GM23338 (cell line): ENCODE measurements at regions not wholly inside any gene's neighbourhood (a gene's known extent, or its start where the extent isn't known, plus 50 kb on each side); places are given as distances from the start of the nearest gene placed in this dataset.

Experiments
- ATAC-seq: fragments of 200-7000 bp; cut with Tn5 transposase; 3 replicates; pipeline ENCODE4 v1.9.1; 2020
- DNase-seq: peaks from one replicate; pipeline ENCODE4 v3.0.0-alpha.2; 2015; ENCODE audit warnings: low spot score
- H2AFZ ChIP-seq: fragments of 200-600 bp; sonication (generic); 2 replicates; pipeline ENCODE4 v1.8.0; 2016; ENCODE audit warnings: antibody characterized with exemption, mild to moderate bottlenecking, moderate library complexity
- H3F3A ChIP-seq: fragments of 200-600 bp; sonication (generic); replicated peaks from 2 replicates; pipeline ENCODE4 v1.8.0; 2017; ENCODE audit warnings: antibody characterized with exemption, mixed run types, low read depth
- H3K27ac ChIP-seq: fragments of 200-600 bp; sonication (generic); 2 replicates; pipeline ENCODE4 v1.6.1; 2016; ENCODE audit warnings: low read depth
- H3K27me3 ChIP-seq: fragments of 200-600 bp; sonication (generic); 2 replicates; pipeline ENCODE4 v1.8.0; 2016; ENCODE audit warnings: mild to moderate bottlenecking, mixed run types, moderate library complexity; ENCODE audit not compliant: insufficient read depth
- H3K36me3 ChIP-seq: fragments of 200-600 bp; sonication (generic); 2 replicates; pipeline ENCODE4 v1.8.0; 2016; ENCODE audit warnings: mild to moderate bottlenecking; ENCODE audit not compliant: insufficient read depth
- H3K4me1 ChIP-seq: fragments of 200-600 bp; sonication (generic); 2 replicates; pipeline ENCODE4 v1.8.0; 2016; ENCODE audit warnings: mild to moderate bottlenecking, moderate library complexity; ENCODE audit not compliant: insufficient read depth
- H3K4me2 ChIP-seq: fragments of 200-600 bp; sonication (generic); 2 replicates; pipeline ENCODE4 v1.7.1; 2017; ENCODE audit warnings: mixed run types
- H3K4me3 ChIP-seq: fragments of 200-600 bp; sonication (generic); 2 replicates; pipeline ENCODE4 v1.6.1; 2016; ENCODE audit warnings: mixed run types
- H3K79me2 ChIP-seq: fragments of 200-600 bp; sonication (generic); replicated peaks from 2 replicates; pipeline ENCODE4 v1.8.0; 2017; ENCODE audit warnings: mild to moderate bottlenecking; ENCODE audit not compliant: insufficient read depth
- H3K9me2 ChIP-seq: fragments of 200-600 bp; sonication (generic); 2 replicates; pipeline ENCODE4 v1.8.0; 2017; ENCODE audit not compliant: insufficient read depth
- H4K20me1 ChIP-seq: fragments of 200-600 bp; sonication (generic); replicated peaks from 2 replicates; pipeline ENCODE4 v1.8.0; 2017; ENCODE audit warnings: mild to moderate bottlenecking; ENCODE audit not compliant: insufficient read depth
- H3K27ac Mint-ChIP-seq: 2 replicates; pipeline ENCODE4 v1.8.0; 2020; ENCODE audit warnings: inconsistent platforms, mild to moderate bottlenecking, moderate library complexity, mixed read lengths
- H3K27me3 Mint-ChIP-seq: 3 replicates; pipeline ENCODE4 v1.8.0; 2022; ENCODE audit warnings: low read depth, mild to moderate bottlenecking, moderate library complexity, mixed read lengths, inconsistent platforms; ENCODE audit not compliant: insufficient read depth, poor library complexity
- H3K36me3 Mint-ChIP-seq: 3 replicates; pipeline ENCODE4 v1.8.0; 2021; ENCODE audit warnings: low read depth, mild to moderate bottlenecking, inconsistent platforms, moderate library complexity, mixed read lengths
- H3K4me1 Mint-ChIP-seq: 3 replicates; pipeline ENCODE4 v1.8.0; 2020; ENCODE audit warnings: mild to moderate bottlenecking, inconsistent platforms, mixed read lengths
- H3K4me3 Mint-ChIP-seq: 3 replicates; pipeline ENCODE4 v1.8.0; 2021; ENCODE audit warnings: moderate library complexity, mild to moderate bottlenecking, inconsistent platforms, mixed read lengths
- H3K9me3 Mint-ChIP-seq: 3 replicates; pipeline ENCODE4 v1.8.0; 2020; ENCODE audit warnings: moderate library complexity, mild to moderate bottlenecking, inconsistent platforms, mixed read lengths
- ETS1 ChIP-seq: IDR thresholded peaks from 2 replicates; pipeline ENCODE4 v1.6.1; 2016; ENCODE audit warnings: antibody characterized with exemption
- EZH2 ChIP-seq: fragments of 200-600 bp; sonication (generic); IDR thresholded peaks from one replicate; pipeline ENCODE4 v1.8.0; 2017; ENCODE audit warnings: antibody characterized with exemption, mild to moderate bottlenecking, low read depth; ENCODE audit not compliant: unreplicated experiment
- EZH2phosphoT487 ChIP-seq: fragments of 200-600 bp; sonication (generic); IDR thresholded peaks from one replicate; pipeline ENCODE4 v1.8.1; 2018; ENCODE audit warnings: antibody characterized with exemption; ENCODE audit not compliant: unreplicated experiment
- JUNB ChIP-seq: IDR thresholded peaks from one replicate; pipeline ENCODE4 v1.6.1; 2016; ENCODE audit warnings: antibody characterized with exemption; ENCODE audit not compliant: unreplicated experiment
- NANOG ChIP-seq: IDR thresholded peaks from 2 replicates; pipeline ENCODE4 v1.6.1; 2016; ENCODE audit warnings: antibody characterized with exemption, borderline replicate concordance
- POLR2AphosphoS5 ChIP-seq: IDR thresholded peaks from 2 replicates; pipeline ENCODE4 v1.6.1; 2016; ENCODE audit warnings: antibody characterized with exemption, low read depth
- REST ChIP-seq: IDR thresholded peaks from one replicate; pipeline ENCODE4 v1.6.1; 2018; ENCODE audit warnings: antibody characterized with exemption; ENCODE audit not compliant: unreplicated experiment
- STAT1 ChIP-seq: IDR thresholded peaks from one replicate; pipeline ENCODE4 v1.6.1; 2016; ENCODE audit warnings: antibody characterized with exemption; ENCODE audit not compliant: unreplicated experiment
- ZNF114 ChIP-seq: fragments of 250-450 bp; sonication (Bioruptor Pico); IDR thresholded peaks from 2 replicates; pipeline ENCODE4 v1.5.0; 2020; ENCODE audit warnings: mild to moderate bottlenecking, moderate library complexity
- ZNF331 ChIP-seq: fragments of 250-450 bp; sonication (Bioruptor Pico); IDR thresholded peaks from 2 replicates; pipeline ENCODE4 v1.5.0; 2020; ENCODE audit warnings: low read depth, mild to moderate bottlenecking, moderate library complexity

DNA sequence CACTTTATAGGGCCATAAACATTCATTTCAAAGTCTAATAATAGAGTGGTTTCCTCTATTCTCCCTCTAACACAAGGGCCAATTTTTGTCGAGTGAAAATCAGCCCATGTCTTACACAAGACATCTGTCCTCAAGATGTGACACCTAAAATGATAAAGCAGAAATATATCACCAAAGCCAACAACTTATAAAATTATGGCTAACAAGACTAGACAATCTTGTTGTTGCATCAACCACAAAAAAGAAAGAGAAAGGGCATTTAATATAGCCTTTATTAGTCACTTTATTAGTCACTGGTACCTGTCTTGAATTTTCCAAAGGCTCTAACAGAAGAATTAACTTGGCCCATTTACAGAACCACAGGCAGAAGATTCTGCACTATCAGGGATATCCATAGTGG lies 161.6 kb downstream of the SMIM20 start:
- H3K27me3 Mint-ChIP-seq, result no peaks in the 10 kb centered on the region
- H3K9me3 Mint-ChIP-seq, result peaks cover 9% of the 10 kb centered on the region; the same call in 1 of the 3 replicates
- no peak overlapping the region for H3K27ac Mint-ChIP-seq
- no peak overlapping the region for H2AFZ ChIP-seq
- no peaks in the 10 kb centered on the region for H3K36me3 ChIP-seq
- H3K4me2 ChIP-seq, result no peak overlapping the region
- no peaks in the 10 kb centered on the region; the same call in 2 of the 3 replicates for H3K36me3 Mint-ChIP-seq
- no peak overlapping the region for H3K4me3 ChIP-seq
- ATAC-seq (no peak), DNase-seq (no peak)
- H3K27ac ChIP-seq, result no peak overlapping the region
- H3K27me3 ChIP-seq, result no peaks in the 10 kb centered on the region
- no peaks in the 10 kb centered on the region for H4K20me1 ChIP-seq
- H3K4me1 ChIP-seq, result no peaks in the 10 kb centered on the region
- peaks cover 4% of the 10 kb centered on the region; the same call in 1 of the 3 replicates for H3K4me1 Mint-ChIP-seq
- H3K9me2 ChIP-seq, result 0 out of 2 replicates have a peak, but pooled peaks cover 6% of the 10 kb centered on the region
- no peaks in the 10 kb centered on the region for H3F3A ChIP-seq
- no peaks in the 10 kb centered on the region for H3K79me2 ChIP-seq
- H3K4me3 Mint-ChIP-seq, result no peak overlapping the region
- TF ChIP-seq ZNF331 (no peak), STAT1 (no peak), POLR2AphosphoS5 (no peak), ETS1 (no peak), EZH2 (no peak), ZNF114 (CRISPR knock-in tag) (no peak), JUNB (no peak), NANOG (no peak), REST (no peak), EZH2phosphoT487 (no peak)

GRCh38 chr4:26076000-26076587 lies 162.1 kb downstream of the SMIM20 start:
- no peaks in the 10 kb centered on the region for H3K27me3 Mint-ChIP-seq
- no peaks in the 10 kb centered on the region for H3K4me1 ChIP-seq
- no peaks in the 10 kb centered on the region for H3F3A ChIP-seq
- peaks cover 4% of the 10 kb centered on the region; the same call in 1 of the 3 replicates for H3K4me1 Mint-ChIP-seq
- H3K9me2 ChIP-seq, result 0 out of 2 replicates have a peak, but pooled peaks cover 6% of the 10 kb centered on the region
- no peak overlapping the region for H3K4me3 Mint-ChIP-seq
- H3K27me3 ChIP-seq, result no peaks in the 10 kb centered on the region
- H3K4me3 ChIP-seq, result no peak overlapping the region
- no peak overlapping the region for H2AFZ ChIP-seq
- no peak for DNase-seq
- no peaks in the 10 kb centered on the region for H3K36me3 ChIP-seq
- peaks cover 9% of the 10 kb centered on the region; the same call in 1 of the 3 replicates for H3K9me3 Mint-ChIP-seq
- no peak overlapping the region for H3K27ac ChIP-seq
- no peak overlapping the region for H3K27ac Mint-ChIP-seq
- no peaks in the 10 kb centered on the region; the same call in 2 of the 3 replicates for H3K36me3 Mint-ChIP-seq
- no peaks in the 10 kb centered on the region for H3K79me2 ChIP-seq
- ATAC-seq, result no peak
- no peak overlapping the region for H3K4me2 ChIP-seq
- H4K20me1 ChIP-seq, result no peaks in the 10 kb centered on the region
- no peak for TF ChIP-seq POLR2AphosphoS5
- TF ChIP-seq JUNB, result no peak
- no peak for TF ChIP-seq ETS1
- TF ChIP-seq EZH2, result no peak
